GM19452 (cell line): ENCODE measurements at regions not wholly inside any gene's neighbourhood (a gene's known extent, or its start where the extent isn't known, plus 50 kb on each side); places are given as distances from the start of the nearest gene placed in this dataset.

ENCODE experiments used
- ATAC-seq: cut with Tn5 transposase; IDR thresholded peaks from one replicate; pipeline ENCODE4 v1.9.1; 2021; ENCODE audit not compliant: unreplicated experiment

DNA sequence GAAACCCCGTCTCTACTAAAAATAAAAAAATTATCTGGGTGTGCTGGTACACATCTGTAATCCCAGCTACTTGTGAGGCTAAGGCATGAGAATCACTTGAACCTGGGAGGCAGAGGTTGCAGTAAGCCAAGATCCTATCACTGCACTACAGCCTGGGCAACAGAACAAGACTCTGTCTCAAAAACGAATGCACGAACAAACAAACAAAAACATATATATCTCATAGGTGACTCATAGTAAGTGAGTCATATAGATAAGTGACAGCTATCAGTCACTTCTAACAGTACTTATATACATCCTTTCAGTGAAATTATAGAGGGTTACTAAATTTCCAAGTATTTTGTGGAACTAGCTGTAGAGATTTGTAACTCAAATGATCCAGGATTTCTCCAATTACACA, 127.3 kb upstream of the FIGN start:
- no peak for ATAC-seq

DNA sequence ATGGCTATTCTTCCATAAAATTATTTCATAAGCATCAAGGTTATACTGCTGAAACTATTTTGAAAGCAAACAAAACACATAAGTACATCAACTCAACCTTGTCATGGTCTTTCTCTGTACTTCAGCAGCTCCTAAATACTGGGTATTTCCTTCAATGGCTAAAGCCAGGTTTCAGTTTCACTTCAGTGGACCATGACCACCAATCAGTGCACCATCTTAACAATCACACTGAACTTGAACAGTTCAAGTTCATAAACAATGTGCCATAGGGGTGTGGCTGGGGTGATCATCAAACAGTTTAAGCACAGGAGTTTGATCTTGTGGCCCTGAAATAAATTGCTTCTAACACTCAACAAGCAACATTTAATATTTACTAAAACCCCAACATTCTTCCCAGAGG, 124.1 kb upstream of the FIGN start:
- ATAC-seq = no peak

DNA sequence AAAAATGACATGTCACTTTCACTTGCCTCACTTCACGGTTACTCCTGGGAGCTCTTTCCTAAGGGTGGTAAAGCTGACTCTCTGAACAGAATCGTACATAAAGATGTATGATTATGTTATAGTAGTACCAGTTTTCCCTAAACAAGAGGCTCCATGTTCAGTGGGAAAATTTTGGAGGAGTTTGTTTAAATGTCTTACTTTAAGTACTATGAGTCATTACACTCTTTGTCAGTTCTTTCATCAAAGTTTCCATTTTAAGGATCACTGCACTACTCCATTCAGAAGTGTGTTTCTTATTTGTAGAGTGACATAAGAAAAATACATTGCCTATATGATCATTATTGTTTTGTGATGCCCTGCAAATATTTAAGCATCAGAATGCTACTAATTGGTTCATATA, 121.1 kb upstream of the FIGN start:
- no peak for ATAC-seq

DNA sequence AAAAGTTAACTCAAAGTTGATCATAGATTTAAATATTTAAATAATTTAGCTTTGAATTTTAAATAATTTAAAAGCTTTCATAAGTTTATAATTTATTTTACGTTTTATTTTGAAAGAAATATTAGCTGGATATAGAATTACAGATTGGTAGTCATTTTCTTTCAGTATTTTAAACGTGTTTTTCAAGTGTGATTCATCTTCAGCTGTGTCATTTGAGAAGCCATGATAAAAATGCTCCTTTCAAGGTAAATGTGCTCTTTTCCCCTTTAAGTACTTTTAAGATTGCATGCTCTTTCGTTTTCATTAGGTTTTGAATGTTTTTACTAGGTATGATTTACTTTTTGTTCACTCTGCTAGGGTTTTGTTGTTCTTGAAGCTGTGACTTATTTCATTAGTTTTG, 116.8 kb upstream of the FIGN start:
- ATAC-seq = no peak

DNA sequence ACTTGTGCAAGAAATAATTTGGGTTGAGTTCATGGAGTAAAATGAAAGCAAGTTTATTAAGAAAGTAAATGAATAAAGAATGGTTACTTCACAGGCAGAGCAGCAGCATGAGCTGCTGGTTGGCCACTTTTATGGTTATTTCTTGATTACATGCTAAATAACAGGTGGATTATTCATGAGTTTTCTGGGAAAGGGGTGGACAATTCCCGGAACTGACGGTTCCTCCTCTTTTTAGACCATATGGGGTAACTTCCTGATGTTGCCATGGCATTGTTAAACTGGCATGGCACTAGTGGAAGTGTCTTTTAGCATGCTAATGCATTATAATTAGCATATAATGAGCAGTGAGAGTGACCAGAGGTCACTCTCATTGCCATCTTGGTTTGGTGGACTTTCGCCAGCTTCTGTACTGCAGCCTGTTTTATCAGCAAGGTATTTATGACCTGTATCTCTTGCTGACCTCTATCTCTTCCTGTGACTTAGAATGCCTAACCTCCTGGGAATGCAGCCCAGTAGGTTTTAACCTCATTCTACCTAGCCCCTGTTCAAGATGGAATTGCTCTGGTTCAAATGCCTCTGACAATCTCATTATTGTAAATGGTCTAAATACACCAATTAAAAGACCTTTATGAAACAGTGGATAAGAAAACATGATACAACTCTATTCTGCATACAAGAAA, 114.1 kb upstream of the FIGN start:
- no peak for ATAC-seq

DNA sequence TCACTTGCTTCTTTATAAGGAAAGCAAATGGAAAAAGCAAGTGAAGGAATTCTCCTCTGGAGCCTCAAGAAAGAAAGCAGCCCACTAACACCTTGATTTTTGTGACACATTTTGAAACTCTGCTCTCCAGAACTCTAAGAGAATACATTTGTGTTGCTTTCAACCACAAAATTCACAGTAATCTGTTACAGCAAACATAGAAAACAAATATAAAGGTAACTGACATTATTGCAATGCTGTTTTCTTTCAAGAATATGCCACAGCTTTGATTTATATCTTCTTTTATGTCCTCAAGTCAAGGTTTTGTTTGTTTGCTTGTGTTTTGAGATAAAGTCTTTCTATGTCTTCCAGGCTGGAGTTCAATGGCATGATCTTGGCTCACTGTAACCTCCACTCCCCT, 103.1 kb upstream of the FIGN start:
- no peak for ATAC-seq

DNA sequence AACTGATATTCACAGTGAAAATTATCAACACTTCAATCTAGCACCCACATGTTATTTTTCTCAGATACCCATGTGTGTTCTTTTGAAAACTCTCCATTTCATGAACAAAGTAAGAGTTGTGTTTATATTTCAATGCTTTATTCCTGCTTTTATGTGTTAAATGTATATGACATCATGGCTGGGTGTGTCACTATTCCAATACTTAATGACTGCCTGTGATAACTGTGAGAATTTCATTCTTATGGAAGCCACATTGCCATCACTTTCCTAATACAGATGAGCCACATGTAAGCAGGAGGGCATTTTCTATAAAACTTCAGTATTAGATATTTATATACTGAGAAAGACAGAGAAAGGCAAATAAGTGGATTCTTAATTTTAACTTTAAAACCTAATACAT, 100.4 kb upstream of the FIGN start:
- no peak for ATAC-seq

DNA sequence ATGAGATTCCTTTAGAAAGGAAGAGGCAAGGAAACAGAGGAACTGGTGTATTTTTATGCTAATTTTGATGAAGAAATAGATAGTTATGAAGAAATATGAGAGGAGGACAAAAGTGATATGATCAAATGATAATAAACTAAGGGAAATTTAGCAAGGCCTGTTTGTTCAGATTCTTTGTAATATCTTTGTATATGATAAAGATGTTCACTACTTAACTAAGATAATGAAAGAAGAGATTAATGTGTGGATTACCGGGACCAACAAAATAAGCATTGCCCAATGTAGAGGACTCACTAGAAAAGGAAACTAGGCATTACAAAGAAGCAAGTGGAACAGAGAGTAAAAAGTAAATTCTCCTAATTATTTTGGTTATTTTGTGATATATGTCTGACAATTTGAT, 99.0 kb upstream of the FIGN start:
- no peak for ATAC-seq

DNA sequence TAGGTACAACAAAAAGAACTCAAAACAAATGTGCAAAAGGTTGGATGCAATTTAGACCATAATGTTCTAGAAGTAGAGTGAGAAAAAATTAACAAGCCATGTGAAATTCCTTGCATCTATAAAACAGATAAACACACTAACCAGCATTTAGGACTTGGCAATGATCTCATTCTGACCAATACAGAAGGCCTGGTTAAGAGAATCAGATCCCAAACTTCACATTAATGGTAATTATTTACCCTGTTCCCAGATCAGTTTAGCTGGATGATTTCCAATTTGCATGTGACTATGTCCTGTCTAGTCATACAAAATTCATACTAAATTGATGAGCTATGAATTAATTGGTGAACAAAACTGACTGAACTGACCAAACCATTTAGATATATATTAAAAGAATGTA, 98.4 kb upstream of the FIGN start:
- no peak for ATAC-seq

DNA sequence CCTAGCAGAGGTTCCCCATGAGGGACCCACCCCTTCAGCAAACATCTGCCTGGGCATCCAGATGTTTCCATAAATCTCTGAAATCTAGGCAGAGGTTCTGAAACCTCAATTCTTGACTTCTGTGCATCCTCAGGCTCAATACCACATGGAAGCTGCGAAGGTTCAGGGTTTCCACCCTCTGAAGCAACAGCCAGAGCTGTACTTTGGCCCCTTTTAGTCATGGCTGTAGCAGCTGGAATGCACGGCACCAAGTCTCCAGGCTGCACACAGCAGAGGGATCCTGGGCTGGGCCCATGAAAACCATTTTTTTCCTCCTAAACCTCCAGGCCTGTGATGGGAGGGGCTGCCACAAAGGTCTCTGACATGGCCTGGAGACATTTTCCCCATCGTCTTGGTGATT, 93.0 kb upstream of the FIGN start:
- no peak for ATAC-seq

DNA sequence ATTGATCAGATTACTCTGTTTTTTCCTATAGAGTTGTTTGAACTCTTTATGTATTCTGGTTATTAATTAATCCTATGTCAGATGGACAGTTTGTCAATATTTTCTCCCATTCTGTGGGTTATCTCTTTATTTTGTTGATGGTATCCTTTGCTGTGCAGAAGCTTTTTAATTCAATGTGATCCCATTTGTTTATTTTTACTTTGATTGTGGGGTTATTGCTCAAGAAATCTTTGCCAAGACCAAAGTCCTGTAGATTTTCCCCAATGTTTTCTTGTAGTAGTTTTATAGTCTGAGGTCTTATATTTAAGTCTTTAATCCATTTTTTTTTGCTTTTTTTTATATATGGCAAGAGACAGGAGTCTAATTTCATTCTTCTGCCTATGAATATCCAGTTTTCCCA, 86.2 kb upstream of the FIGN start:
- no peak for ATAC-seq

DNA sequence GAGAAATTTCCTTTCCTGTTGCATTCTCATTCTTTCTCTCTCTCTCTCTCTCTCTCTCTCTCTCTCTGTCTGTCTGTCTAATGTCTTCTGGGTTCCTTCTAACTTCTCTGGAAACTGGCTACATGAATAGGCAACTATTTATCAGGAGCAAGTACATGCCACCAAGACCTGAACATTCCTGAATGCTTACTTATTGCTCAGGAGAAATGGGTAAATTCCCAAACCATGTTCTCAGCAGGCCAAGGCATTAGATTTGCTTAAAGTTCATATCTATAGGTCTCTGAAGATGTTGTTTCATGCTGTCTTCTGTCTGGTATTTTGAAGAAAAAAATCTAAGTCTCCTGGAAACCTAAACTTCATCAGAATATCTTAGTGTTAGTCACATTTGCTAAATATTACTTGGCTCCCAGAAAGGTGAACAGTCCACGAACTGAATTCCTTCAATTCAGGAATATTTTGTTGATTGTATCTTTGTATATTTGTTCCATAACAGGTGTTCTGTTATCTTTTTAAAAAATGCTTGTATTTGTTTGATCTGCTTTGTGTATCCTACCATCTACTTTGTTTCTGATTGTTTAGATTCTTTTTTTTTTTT, 77.2 kb upstream of the FIGN start:
- no peak for ATAC-seq

DNA sequence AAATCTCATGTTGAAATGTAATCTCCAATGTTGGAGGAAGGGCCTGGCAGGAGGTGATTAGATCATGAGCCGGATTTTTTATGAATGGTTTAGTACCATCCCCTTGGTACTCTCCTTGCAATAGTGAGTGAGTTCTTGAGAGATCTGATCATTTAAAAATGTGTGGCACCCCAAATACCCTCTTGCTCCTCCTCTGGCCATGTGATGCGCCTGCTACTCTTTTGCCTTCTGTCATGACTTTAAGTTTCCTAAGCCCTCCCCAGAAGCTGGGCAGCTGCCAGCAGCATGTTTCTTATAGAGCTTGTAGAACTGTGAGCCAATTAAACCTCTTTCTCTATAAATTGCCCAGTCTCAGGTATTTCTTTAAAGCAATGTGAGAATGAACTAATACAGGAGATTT, 72.6 kb upstream of the FIGN start:
- no peak for ATAC-seq

DNA sequence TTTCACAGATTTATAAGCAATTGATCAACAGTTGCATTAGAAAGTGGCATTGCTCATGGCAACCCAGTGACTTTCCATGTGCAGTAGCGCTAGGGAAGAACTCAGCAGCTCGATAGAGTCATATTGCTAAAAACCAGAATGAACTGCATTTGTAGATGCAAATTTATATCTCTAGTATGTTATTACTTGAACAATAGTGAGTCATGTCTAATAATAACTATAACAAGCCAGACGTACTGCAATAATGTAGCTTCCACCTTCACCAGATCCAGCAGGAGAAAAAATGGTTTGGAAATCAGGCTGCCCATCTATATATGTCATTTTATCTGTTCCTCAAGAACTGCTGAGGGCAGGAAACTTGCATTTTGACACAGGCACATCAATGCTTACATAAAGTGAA, 66.5 kb upstream of the FIGN start:
- ATAC-seq = no peak

DNA sequence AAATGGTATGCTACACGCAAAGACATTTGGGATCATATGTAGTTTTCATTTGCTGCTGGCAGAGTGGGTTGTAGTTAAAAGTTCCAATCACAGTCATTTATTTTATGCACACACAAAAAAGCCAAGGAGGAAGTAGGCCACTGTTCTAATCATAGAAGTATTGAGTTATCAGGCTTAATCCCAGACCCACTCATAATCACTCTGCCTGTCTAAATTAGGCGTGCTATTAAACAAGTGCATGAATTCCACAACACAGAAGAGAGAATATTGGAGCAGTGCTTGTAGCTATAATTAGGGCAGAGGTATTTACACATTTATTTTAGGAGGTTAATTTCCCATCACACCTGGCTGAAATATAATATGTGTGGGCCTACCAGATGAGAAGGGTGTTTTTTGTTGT, 65.7 kb upstream of the FIGN start:
- no peak for ATAC-seq

DNA sequence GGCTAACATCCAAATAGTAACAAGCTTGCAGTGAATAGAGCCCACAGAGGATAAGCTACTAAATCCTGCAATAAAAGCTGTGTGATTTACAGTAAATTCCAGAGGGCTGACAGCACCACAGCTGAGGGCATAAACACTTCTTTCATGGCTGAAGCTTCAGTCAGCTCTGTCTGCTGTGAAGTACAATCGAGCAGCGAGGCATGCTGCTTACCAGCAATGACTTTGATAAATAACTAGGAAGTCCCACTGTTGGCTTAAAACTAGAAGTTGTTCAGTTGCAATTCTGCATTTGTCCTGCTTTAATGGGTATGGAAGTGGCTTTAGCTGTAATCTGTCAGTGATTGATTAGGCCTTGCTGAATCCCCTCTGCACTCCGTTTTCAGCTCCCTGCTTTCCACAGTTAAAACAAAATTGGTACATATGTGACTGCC, 65.2 kb upstream of the FIGN start:
- no peak for ATAC-seq

DNA sequence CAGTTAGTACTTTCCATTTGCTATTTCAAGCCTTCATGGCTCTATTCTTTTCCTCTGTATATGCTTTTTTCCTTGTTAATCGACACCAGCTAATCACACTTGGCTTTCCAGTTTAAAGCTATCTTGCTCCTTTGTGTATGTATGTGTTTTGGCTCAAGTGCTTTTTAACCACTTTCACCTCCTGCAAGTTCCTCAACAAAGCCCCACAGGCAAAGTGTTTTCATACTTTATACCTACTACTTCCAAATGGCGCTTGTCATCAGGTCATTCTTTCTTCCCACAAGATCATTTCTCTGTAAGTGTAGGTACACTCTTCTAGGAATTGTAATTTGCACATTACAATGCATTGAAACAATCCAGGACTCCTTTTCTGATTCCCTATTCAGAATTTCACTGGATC, 64.0 kb upstream of the FIGN start:
- no peak for ATAC-seq

DNA sequence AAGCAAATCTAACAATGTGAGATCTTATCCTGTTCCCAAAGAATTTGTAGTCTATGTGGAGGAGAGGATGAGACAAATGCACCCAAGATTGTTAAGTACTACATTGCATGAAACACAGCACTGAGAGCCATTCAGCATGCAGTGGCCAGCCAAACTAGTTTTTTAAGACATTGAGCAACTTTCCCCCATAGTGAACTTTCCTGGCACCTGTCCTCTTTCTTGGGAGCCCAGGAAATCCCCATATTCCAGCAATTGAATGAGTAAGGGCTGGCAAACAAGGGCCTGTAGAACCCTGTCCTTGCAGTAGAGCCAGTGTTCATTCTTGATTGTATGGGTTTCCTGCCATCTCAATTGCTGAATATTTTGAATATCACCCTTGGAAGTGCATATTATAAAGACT, 58.8 kb upstream of the FIGN start:
- ATAC-seq = no peak
